ENCODE measurements at regions not wholly inside any gene's neighbourhood (a gene's known extent, or its start where the extent isn't known, plus 50 kb on each side); places are given as distances from the start of the nearest gene placed in this dataset.

GRCh38 chr1:189834813-189835212, 642.9 kb downstream of the BRINP3 start:
- DNase-seq (ENCODE audit: low read depth), result no peak

GRCh38 chr1:189847613-189848012, 630.1 kb downstream of the BRINP3 start:
- no peak for DNase-seq (ENCODE audit: low read depth)

GRCh38 chr1:189851806-189852367, 625.8 kb downstream of the BRINP3 start:
- no peak for DNase-seq (ENCODE audit: low read depth)

GRCh38 chr1:189859385-189859977, 618.2 kb downstream of the BRINP3 start:
- no peak for DNase-seq (ENCODE audit: low read depth)

- no peak for DNase-seq (ENCODE audit: low read depth)
Measured at GRCh38 chr1:189866606-189867005, 611.1 kb downstream of the BRINP3 start.

GRCh38 chr1:189868021-189868420, 609.6 kb downstream of the BRINP3 start:
- no peak for DNase-seq (ENCODE audit: low read depth)

GRCh38 chr1:189874715-189875435, 602.8 kb downstream of the BRINP3 start:
- DNase-seq (ENCODE audit: low read depth), result no peak

GRCh38 chr1:189880135-189880534, 597.5 kb downstream of the BRINP3 start:
- DNase-seq (ENCODE audit: low read depth), result no peak

GRCh38 chr1:189899686-189900425, 577.8 kb downstream of the BRINP3 start:
- no peak for DNase-seq (ENCODE audit: low read depth)

GRCh38 chr1:189904509-189904908, 573.2 kb downstream of the BRINP3 start:
- no peak for DNase-seq (ENCODE audit: low read depth)

GRCh38 chr1:189908113-189908512, 569.6 kb downstream of the BRINP3 start:
- no peak for DNase-seq (ENCODE audit: low read depth)

GRCh38 chr1:189921613-189922012, 556.1 kb downstream of the BRINP3 start:
- DNase-seq (ENCODE audit: low read depth), result no peak

GRCh38 chr1:189927641-189928040, 550.0 kb downstream of the BRINP3 start:
- no peak for DNase-seq (ENCODE audit: low read depth)

GRCh38 chr1:189929501-189930099, 548.1 kb downstream of the BRINP3 start:
- no peak for DNase-seq (ENCODE audit: low read depth)

GRCh38 chr1:189936861-189937260, 540.8 kb downstream of the BRINP3 start:
- no peak for DNase-seq (ENCODE audit: low read depth)

GRCh38 chr1:189939967-189940366, 537.7 kb downstream of the BRINP3 start:
- no peak for DNase-seq (ENCODE audit: low read depth)

GRCh38 chr1:189941922-189942321, 535.7 kb downstream of the BRINP3 start:
- DNase-seq (ENCODE audit: low read depth), result no peak

- no peak for DNase-seq (ENCODE audit: low read depth)
Measured at GRCh38 chr1:189958756-189959155, 518.9 kb downstream of the BRINP3 start.

GRCh38 chr1:189960769-189961168, 516.9 kb downstream of the BRINP3 start:
- DNase-seq (ENCODE audit: low read depth), result no peak

GRCh38 chr1:189962181-189962580, 515.5 kb downstream of the BRINP3 start:
- DNase-seq (ENCODE audit: low read depth), result no peak

- no peak for DNase-seq (ENCODE audit: low read depth)
Measured at GRCh38 chr1:189970331-189971230, 507.1 kb downstream of the BRINP3 start.

Data from GM04504 (cell line).